GM12878 (cell line): ENCODE measurements at regions not wholly inside any gene's neighbourhood (a gene's known extent, or its start where the extent isn't known, plus 50 kb on each side); places are given as distances from the start of the nearest gene placed in this dataset.

ENCODE experiments used
- ATAC-seq: fragments of 200-7000 bp; cut with Tn5 transposase; 3 replicates; pipeline ENCODE4 v1.9.1; 2020; ENCODE audit warnings: mild to moderate bottlenecking, moderate library complexity
- BruUV-seq: library from RNA; stranded (reverse); fragments of 400-500 nt; replicated peaks from 2 replicates; lab custom pipeline; 2021; lab: Mats Ljungman, UMichigan
- CTCF ChIA-PET: fragments of 300-600 bp; sonication (Branson Sonifier 250); formaldehyde crosslinking; extraction: SDS; loops from one replicate; lab custom pipeline; 2021; ENCODE audit warnings: inconsistent platforms; lab: Yijun Ruan, JAX
- POLR2A ChIA-PET: fragments of 350-600 bp; formaldehyde crosslinking; extraction: SDS; loops from one replicate; lab custom pipeline; 2021; ENCODE audit warnings: inconsistent platforms; lab: Charles Lee
- RAD21 ChIA-PET: fragments of 300-600 bp; sonication (Branson Sonifier 250); formaldehyde crosslinking; loops from one replicate; lab custom pipeline; 2023; ENCODE audit warnings: antibody characterized with exemption; ENCODE audit not compliant: unreplicated experiment; lab: Charles Lee
- SMC1A ChIA-PET: fragments of 300-600 bp; sonication (Branson Sonifier 250); formaldehyde crosslinking; loops from one replicate; lab custom pipeline; 2023; ENCODE audit not compliant: unreplicated experiment, uncharacterized antibody; lab: Charles Lee
- DNase-seq: peaks from one replicate; pipeline ENCODE4 v3.0.0-alpha.2; 2011; ENCODE audit warnings: low read depth, low spot score
- FAIRE-seq: peaks from 3 replicates; lab custom pipeline; 2011; peaks lifted over from hg19 to GRCh38; lab: Jason Lieb, UNC
- H2AFZ ChIP-seq: 2 replicates; pipeline ENCODE4 v1.6.0; 2011; ENCODE audit warnings: low read depth, low read length, control low read depth; ENCODE audit not compliant: control insufficient read depth
- H3K27ac ChIP-seq: 2 replicates; pipeline ENCODE4 v1.5.1; 2011; ENCODE audit warnings: control low read depth; ENCODE audit not compliant: control insufficient read depth, insufficient read depth
- H3K27me3 ChIP-seq, 2 experiments: replicated peaks in 1 of 2; 2 replicates each; pipeline versions ENCODE4 v1.6.0 to v1.6.1; 2011; ENCODE audit warnings: low read length in 1 of 2; ENCODE audit not compliant: control insufficient read depth in 2 of 2, insufficient read depth in 2 of 2
- H3K36me3 ChIP-seq, 2 experiments: 2 replicates each; pipeline ENCODE4 v1.5.1; 2011; ENCODE audit warnings: low read length in 1 of 2; ENCODE audit not compliant: control insufficient read depth in 2 of 2, insufficient read depth in 2 of 2
- H3K4me1 ChIP-seq: 2 replicates; pipeline ENCODE4 v1.6.1; 2011; ENCODE audit warnings: mild to moderate bottlenecking, low read length, moderate library complexity, mixed read lengths; ENCODE audit not compliant: control insufficient read depth, insufficient read depth
- H3K4me2 ChIP-seq: 2 replicates; pipeline ENCODE4 v1.6.0; 2011; ENCODE audit warnings: control low read depth; ENCODE audit not compliant: control insufficient read depth, insufficient read depth
- H3K4me3 ChIP-seq: fragments of 200-600 bp; sonication (generic); 2 replicates; pipeline ENCODE4 v1.5.1; 2016
- H3K79me2 ChIP-seq: 2 replicates; pipeline ENCODE4 v1.6.0; 2011; ENCODE audit warnings: low read length; ENCODE audit not compliant: control insufficient read depth, insufficient read depth
- H3K9ac ChIP-seq: 2 replicates; pipeline ENCODE4 v1.8.0; 2011; ENCODE audit warnings: low read length, control low read depth, mixed read lengths; ENCODE audit not compliant: control insufficient read depth, insufficient read depth
- H3K9me3 ChIP-seq: replicated peaks from 3 replicates; pipeline ENCODE4 v1.5.1; 2011; ENCODE audit warnings: mild to moderate bottlenecking, low read length; ENCODE audit not compliant: control insufficient read depth, insufficient read depth
- H4K20me1 ChIP-seq: 2 replicates; pipeline ENCODE4 v1.6.0; 2011; ENCODE audit not compliant: control insufficient read depth, insufficient read depth
- BHLHE40 ChIP-seq, 2 experiments: fragments of 450-650 bp in 1 of 2; IDR thresholded peaks; 2 replicates each; pipeline ENCODE4 v1.6.1; 2011 to 2017; ENCODE audit warnings: low read depth in 2 of 2, borderline replicate concordance in 1 of 2, improper control_type of control experiment in 1 of 2, low read length in 1 of 2, mild to moderate bottlenecking in 1 of 2
- CEBPB ChIP-seq, 2 experiments: fragments of 150-350 bp in 1 of 2; IDR thresholded peaks; 2 replicates each; pipeline ENCODE4 v1.6.1; 2012 to 2014; ENCODE audit warnings: low read depth in 2 of 2, low read length in 2 of 2, borderline replicate concordance in 1 of 2, inconsistent platforms in 1 of 2
- ESRRA ChIP-seq: IDR thresholded peaks from 2 replicates; pipeline ENCODE4 v1.6.1; 2012; ENCODE audit warnings: mild to moderate bottlenecking, low read length, improper control_type of control experiment
- EZH2 ChIP-seq: IDR thresholded peaks from 2 replicates; pipeline ENCODE4 v1.6.1; 2012; ENCODE audit warnings: low read depth, mild to moderate bottlenecking, control low read depth, inconsistent platforms, low read length, borderline replicate concordance; ENCODE audit not compliant: control insufficient read depth
- GATAD2B ChIP-seq: fragments of 450-650 bp; conservative IDR thresholded peaks from 2 replicates; pipeline ENCODE4 v1.6.1; 2017; ENCODE audit warnings: low read depth, mild to moderate bottlenecking, moderate library complexity
- IKZF2 ChIP-seq, 2 experiments: fragments of 450-650 bp; IDR thresholded peaks; 2 replicates each; pipeline ENCODE4 v1.6.1; 2017; ENCODE audit warnings: mild to moderate bottlenecking in 2 of 2, moderate library complexity in 2 of 2
- IRF4 ChIP-seq: IDR thresholded peaks from 2 replicates; pipeline ENCODE4 v1.6.1; 2011; ENCODE audit warnings: low read depth, low read length
- LARP7 ChIP-seq: fragments of 450-650 bp; IDR thresholded peaks from 2 replicates; pipeline ENCODE4 v1.6.1; 2017; ENCODE audit warnings: mild to moderate bottlenecking
- MTA3 ChIP-seq: IDR thresholded peaks from 2 replicates; pipeline ENCODE4 v1.6.1; 2012; ENCODE audit warnings: low read length, inconsistent platforms, borderline replicate concordance
- NFYA ChIP-seq: IDR thresholded peaks from 2 replicates; pipeline ENCODE4 v1.6.1; 2011; ENCODE audit warnings: low read depth, mild to moderate bottlenecking, low read length, improper control_type of control experiment, borderline replicate concordance
- POU2F2 ChIP-seq: IDR thresholded peaks from 3 replicates; pipeline ENCODE4 v1.6.1; 2011; ENCODE audit warnings: low read depth, mild to moderate bottlenecking, low read length, borderline replicate concordance
- RCOR1 ChIP-seq: conservative IDR thresholded peaks from 2 replicates; pipeline ENCODE4 v1.6.1; 2012; ENCODE audit warnings: low read depth, low read length, improper control_type of control experiment
- SMAD1 ChIP-seq: fragments of 450-650 bp; IDR thresholded peaks from 2 replicates; pipeline ENCODE4 v1.6.1; 2018; ENCODE audit warnings: mild to moderate bottlenecking, low read depth; ENCODE audit not compliant: partially characterized antibody
- STAT1 ChIP-seq: fragments of 450-650 bp; conservative IDR thresholded peaks from 2 replicates; pipeline ENCODE4 v1.6.1; 2014; ENCODE audit warnings: antibody characterized with exemption, mild to moderate bottlenecking
- TAF1 ChIP-seq: IDR thresholded peaks from 2 replicates; pipeline ENCODE4 v1.6.1; 2011; ENCODE audit warnings: mild to moderate bottlenecking, low read depth, low read length, borderline replicate concordance
- WGBS: methylation state at CpG from one replicate; pipeline ENCODE4 v1.1.6; 2016; ENCODE audit warnings: low lambda C conversion rate; ENCODE audit not compliant: insufficient replicate concordance, insufficient coverage; ENCODE audit errors: missing lambda C conversion rate; 5-methylcytosine and 5-hydroxymethylcytosine counted together
- in situ Hi-C: fragments of 300-500 bp; cut with MboI; formaldehyde crosslinking; loops from 9 replicates; pipeline ENCODE4 v1.14.3; 2018; ENCODE audit warnings: mixed read lengths
- intact Hi-C: fragments of 100-400 bp; cut with micrococcal nuclease; formaldehyde crosslinking; loops from one replicate; pipeline ENCODE4 v1.14.2; 2022; ENCODE audit not compliant: unreplicated experiment
- TF ChIP-seq, protein P1 (sequence below): fragments of 450-650 bp; formaldehyde crosslinking; IDR thresholded peaks from 2 replicates; pipeline ENCODE4 v1.5.0; 2022; ENCODE audit warnings: mild to moderate bottlenecking, missing genetic modification characterization
- TF ChIP-seq, protein P2 (sequence below): IDR thresholded peaks from 2 replicates; pipeline ENCODE4 v1.6.1; 2011; ENCODE audit warnings: borderline replicate concordance, low read depth, mild to moderate bottlenecking, moderate library complexity, low read length; ENCODE audit not compliant: insufficient read depth, poor library complexity, severe bottlenecking
- TF ChIP-seq, protein P3 (sequence below): IDR thresholded peaks from 2 replicates; pipeline ENCODE4 v1.6.1; 2012; ENCODE audit warnings: low read length, inconsistent platforms
- TF ChIP-seq, protein P4 (sequence below): IDR thresholded peaks from 2 replicates; pipeline ENCODE4 v1.6.1; 2011; ENCODE audit warnings: mild to moderate bottlenecking, low read depth, low read length, moderate library complexity; ENCODE audit not compliant: insufficient replicate concordance

DNA sequence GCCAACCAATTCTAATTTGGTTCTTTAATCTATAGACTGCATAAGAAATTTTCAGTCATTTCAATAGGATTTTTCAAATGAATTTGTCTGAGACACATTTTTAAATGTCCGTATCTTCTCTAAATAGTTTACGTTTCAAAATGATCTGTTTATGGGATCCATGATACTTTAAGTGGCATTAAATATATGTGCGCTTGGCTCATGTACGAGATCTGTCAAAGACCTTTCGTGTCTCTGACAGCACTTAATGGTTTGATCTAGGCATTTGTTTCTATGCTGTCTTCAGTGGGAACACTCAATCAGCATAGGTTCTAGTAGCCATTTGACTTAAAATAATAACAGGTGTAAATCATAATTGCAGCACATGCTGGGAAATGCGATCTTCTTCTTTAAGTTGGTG is 731.0 kb downstream of the CENPC start:
- Histone ChIP-seq H3K4me2 (no peak overlapping the region), H3K27ac (no peak overlapping the region), H3K4me1 (no peaks in the 10 kb centered on the region), H3K9ac (no peak overlapping the region), H3K4me3 (no peak overlapping the region), H3K79me2 (no peaks in the 10 kb centered on the region), H3K9me3 (no peaks in the 10 kb centered on the region), H3K27me3 (no peaks in the 10 kb centered on the region), H2AFZ (no peak overlapping the region), H3K36me3 (no peaks in the 10 kb centered on the region), H4K20me1 (no peaks in the 10 kb centered on the region)
- BruUV-seq = no TSS peak
- FAIRE-seq (no peak), DNase-seq (no peak), ATAC-seq (no peak)
- POLR2A ChIA-PET = no interaction called here
- 62% methylated on average over 6 of the region's 6 CpGs for WGBS
- SMC1A ChIA-PET = no interaction called here
- intact Hi-C loops (no loop called here), in situ Hi-C loops (no loop called here)
- TF ChIP-seq CEBPB (IDR thresholded peaks at IDR 0.05; ENCODE audit: borderline replicate concordance in 1 of 2, low read depth in 2 of 2, low read length in 2 of 2) (no peak), IRF4 (no peak), MTA3 (no peak), ESRRA (no peak), LARP7 (no peak), STAT1 (no peak), NFYA (no peak), POU2F2 (no peak), IKZF2 (IDR thresholded peaks at IDR 0.05) (no peak), SMAD1 (no peak), BHLHE40 (IDR thresholded peaks at IDR 0.05; ENCODE audit: borderline replicate concordance in 1 of 2, low read depth in 2 of 2, low read length in 1 of 2) (no peak), RCOR1 (no peak), TAF1 (no peak), EZH2 (no peak), GATAD2B (no peak)
- TF ChIP-seq, protein P1, sequence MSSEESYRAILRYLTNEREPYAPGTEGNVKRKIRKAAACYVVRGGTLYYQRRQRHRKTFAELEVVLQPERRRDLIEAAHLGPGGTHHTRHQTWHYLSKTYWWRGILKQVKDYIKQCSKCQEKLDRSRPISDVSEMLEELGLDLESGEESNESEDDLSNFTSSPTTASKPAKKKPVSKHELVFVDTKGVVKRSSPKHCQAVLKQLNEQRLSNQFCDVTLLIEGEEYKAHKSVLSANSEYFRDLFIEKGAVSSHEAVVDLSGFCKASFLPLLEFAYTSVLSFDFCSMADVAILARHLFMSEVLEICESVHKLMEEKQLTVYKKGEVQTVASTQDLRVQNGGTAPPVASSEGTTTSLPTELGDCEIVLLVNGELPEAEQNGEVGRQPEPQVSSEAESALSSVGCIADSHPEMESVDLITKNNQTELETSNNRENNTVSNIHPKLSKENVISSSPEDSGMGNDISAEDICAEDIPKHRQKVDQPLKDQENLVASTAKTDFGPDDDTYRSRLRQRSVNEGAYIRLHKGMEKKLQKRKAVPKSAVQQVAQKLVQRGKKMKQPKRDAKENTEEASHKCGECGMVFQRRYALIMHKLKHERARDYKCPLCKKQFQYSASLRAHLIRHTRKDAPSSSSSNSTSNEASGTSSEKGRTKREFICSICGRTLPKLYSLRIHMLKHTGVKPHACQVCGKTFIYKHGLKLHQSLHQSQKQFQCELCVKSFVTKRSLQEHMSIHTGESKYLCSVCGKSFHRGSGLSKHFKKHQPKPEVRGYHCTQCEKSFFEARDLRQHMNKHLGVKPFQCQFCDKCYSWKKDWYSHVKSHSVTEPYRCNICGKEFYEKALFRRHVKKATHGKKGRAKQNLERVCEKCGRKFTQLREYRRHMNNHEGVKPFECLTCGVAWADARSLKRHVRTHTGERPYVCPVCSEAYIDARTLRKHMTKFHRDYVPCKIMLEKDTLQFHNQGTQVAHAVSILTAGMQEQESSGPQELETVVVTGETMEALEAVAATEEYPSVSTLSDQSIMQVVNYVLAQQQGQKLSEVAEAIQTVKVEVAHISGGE (CRISPR knock-in tag) = no peak
- TF ChIP-seq, protein P2, sequence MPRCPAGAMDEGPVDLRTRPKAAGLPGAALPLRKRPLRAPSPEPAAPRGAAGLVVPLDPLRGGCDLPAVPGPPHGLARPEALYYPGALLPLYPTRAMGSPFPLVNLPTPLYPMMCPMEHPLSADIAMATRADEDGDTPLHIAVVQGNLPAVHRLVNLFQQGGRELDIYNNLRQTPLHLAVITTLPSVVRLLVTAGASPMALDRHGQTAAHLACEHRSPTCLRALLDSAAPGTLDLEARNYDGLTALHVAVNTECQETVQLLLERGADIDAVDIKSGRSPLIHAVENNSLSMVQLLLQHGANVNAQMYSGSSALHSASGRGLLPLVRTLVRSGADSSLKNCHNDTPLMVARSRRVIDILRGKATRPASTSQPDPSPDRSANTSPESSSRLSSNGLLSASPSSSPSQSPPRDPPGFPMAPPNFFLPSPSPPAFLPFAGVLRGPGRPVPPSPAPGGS = no peak
- TF ChIP-seq, protein P3, sequence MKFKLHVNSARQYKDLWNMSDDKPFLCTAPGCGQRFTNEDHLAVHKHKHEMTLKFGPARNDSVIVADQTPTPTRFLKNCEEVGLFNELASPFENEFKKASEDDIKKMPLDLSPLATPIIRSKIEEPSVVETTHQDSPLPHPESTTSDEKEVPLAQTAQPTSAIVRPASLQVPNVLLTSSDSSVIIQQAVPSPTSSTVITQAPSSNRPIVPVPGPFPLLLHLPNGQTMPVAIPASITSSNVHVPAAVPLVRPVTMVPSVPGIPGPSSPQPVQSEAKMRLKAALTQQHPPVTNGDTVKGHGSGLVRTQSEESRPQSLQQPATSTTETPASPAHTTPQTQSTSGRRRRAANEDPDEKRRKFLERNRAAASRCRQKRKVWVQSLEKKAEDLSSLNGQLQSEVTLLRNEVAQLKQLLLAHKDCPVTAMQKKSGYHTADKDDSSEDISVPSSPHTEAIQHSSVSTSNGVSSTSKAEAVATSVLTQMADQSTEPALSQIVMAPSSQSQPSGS = no peak
- TF ChIP-seq, protein P4, sequence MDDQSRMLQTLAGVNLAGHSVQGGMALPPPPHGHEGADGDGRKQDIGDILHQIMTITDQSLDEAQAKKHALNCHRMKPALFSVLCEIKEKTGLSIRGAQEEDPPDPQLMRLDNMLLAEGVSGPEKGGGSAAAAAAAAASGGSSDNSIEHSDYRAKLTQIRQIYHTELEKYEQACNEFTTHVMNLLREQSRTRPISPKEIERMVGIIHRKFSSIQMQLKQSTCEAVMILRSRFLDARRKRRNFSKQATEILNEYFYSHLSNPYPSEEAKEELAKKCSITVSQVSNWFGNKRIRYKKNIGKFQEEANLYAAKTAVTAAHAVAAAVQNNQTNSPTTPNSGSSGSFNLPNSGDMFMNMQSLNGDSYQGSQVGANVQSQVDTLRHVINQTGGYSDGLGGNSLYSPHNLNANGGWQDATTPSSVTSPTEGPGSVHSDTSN = no peak
- RAD21 ChIA-PET = no interaction called here
- CTCF ChIA-PET = no interaction called here
